ENCODE measurements at regions not wholly inside any gene's neighbourhood (a gene's known extent, or its start where the extent isn't known, plus 50 kb on each side); places are given as distances from the start of the nearest gene placed in this dataset.

- DNase-seq (ENCODE audit: extremely low spot score, unreplicated experiment), result no peak
- H3K4me3 Mint-ChIP-seq, result peak overlapping the region; percentile 80
- no peak for TF ChIP-seq CTCF (conservative IDR thresholded peaks at IDR 0.05)
- H3K4me1 Mint-ChIP-seq (ENCODE audit: unreplicated experiment), result no peaks in the 10 kb centered on the region
- no peak overlapping the region for H3K27ac Mint-ChIP-seq
- no peaks in the 10 kb centered on the region for H3K27me3 Mint-ChIP-seq
- no peaks in the 10 kb centered on the region for H3K36me3 Mint-ChIP-seq
- no peaks in the 10 kb centered on the region for H3K9me3 Mint-ChIP-seq
Observed at GRCh38 chr11:111097191-111097590, 148.3 kb upstream of the POU2AF2 start.

- Mint-ChIP-seq H3K36me3 (no peaks in the 10 kb centered on the region), H3K27me3 (no peaks in the 10 kb centered on the region), H3K4me3 (no peak overlapping the region), H3K9me3 (no peaks in the 10 kb centered on the region), H3K27ac (no peak overlapping the region), H3K4me1 (ENCODE audit: unreplicated experiment) (no peaks in the 10 kb centered on the region)
- no peak for TF ChIP-seq CTCF (conservative IDR thresholded peaks at IDR 0.05)
- DNase-seq (ENCODE audit: extremely low spot score, unreplicated experiment), result no peak
Observed at GRCh38 chr11:111095327-111095726, 150.2 kb upstream of the POU2AF2 start.

GRCh38 chr11:111093061-111093460 is 152.5 kb upstream of the POU2AF2 start:
- Mint-ChIP-seq H3K4me1 (ENCODE audit: unreplicated experiment) (no peaks in the 10 kb centered on the region), H3K4me3 (no peak overlapping the region), H3K9me3 (no peaks in the 10 kb centered on the region), H3K27ac (no peak overlapping the region), H3K27me3 (no peaks in the 10 kb centered on the region), H3K36me3 (no peaks in the 10 kb centered on the region)
- no peak for DNase-seq (ENCODE audit: extremely low spot score, unreplicated experiment)
- TF ChIP-seq CTCF (conservative IDR thresholded peaks at IDR 0.05), result no peak

- DNase-seq (ENCODE audit: extremely low spot score, unreplicated experiment), result no peak
- Mint-ChIP-seq H3K4me1 (ENCODE audit: unreplicated experiment) (no peaks in the 10 kb centered on the region), H3K27me3 (no peaks in the 10 kb centered on the region), H3K9me3 (no peaks in the 10 kb centered on the region), H3K27ac (no peak overlapping the region), H3K4me3 (no peak overlapping the region), H3K36me3 (no peaks in the 10 kb centered on the region)
- no peak for TF ChIP-seq CTCF (conservative IDR thresholded peaks at IDR 0.05)
Observed at GRCh38 chr11:111091321-111091938, 154.1 kb upstream of the POU2AF2 start.

GRCh38 chr11:111089759-111090158 is 155.8 kb upstream of the POU2AF2 start:
- H3K27me3 Mint-ChIP-seq, result no peaks in the 10 kb centered on the region
- H3K4me1 Mint-ChIP-seq (ENCODE audit: unreplicated experiment), result peaks cover 5% of the 10 kb centered on the region
- H3K9me3 Mint-ChIP-seq, result no peaks in the 10 kb centered on the region
- no peak for TF ChIP-seq CTCF (conservative IDR thresholded peaks at IDR 0.05)
- H3K27ac Mint-ChIP-seq, result no peak overlapping the region
- H3K36me3 Mint-ChIP-seq, result no peaks in the 10 kb centered on the region
- DNase-seq (ENCODE audit: extremely low spot score, unreplicated experiment), result no peak
- no peak overlapping the region for H3K4me3 Mint-ChIP-seq

Measured in type B pancreatic cell (in vitro differentiated cells).